Nephron progenitor cell (in vitro differentiated cells): ENCODE measurements at regions not wholly inside any gene's neighbourhood (a gene's known extent, or its start where the extent isn't known, plus 50 kb on each side); places are given as distances from the start of the nearest gene placed in this dataset.

Experiments used
- DNase-seq: peaks from one replicate; pipeline ENCODE4 v3.0.0; 2021
- H3K27ac Mint-ChIP-seq: 2 replicates; pipeline ENCODE4 v1.8.0; 2021; ENCODE audit warnings: mild to moderate bottlenecking, moderate library complexity, mixed read lengths
- H3K27me3 Mint-ChIP-seq: 2 replicates; pipeline ENCODE4 v1.8.0; 2021; ENCODE audit warnings: mild to moderate bottlenecking, low read depth, mixed read lengths; ENCODE audit not compliant: poor library complexity
- H3K36me3 Mint-ChIP-seq: 2 replicates; pipeline ENCODE4 v1.8.0; 2021; ENCODE audit warnings: low read depth, mixed read lengths
- H3K4me1 Mint-ChIP-seq: 2 replicates; pipeline ENCODE4 v1.8.0; 2021; ENCODE audit warnings: mixed read lengths
- H3K4me3 Mint-ChIP-seq: 2 replicates; pipeline ENCODE4 v1.8.0; 2021; ENCODE audit warnings: mild to moderate bottlenecking, moderate library complexity, mixed read lengths
- H3K9me3 Mint-ChIP-seq: 2 replicates; pipeline ENCODE4 v1.8.0; 2021; ENCODE audit warnings: mild to moderate bottlenecking, moderate library complexity, mixed read lengths
- CTCF ChIP-seq: fragments of 200-600 bp; sonication (generic); IDR thresholded peaks from 2 replicates; pipeline ENCODE4 v1.5.0; 2021; ENCODE audit warnings: antibody characterized with exemption

- H3K27me3 Mint-ChIP-seq: peaks cover 4% of the 10 kb centered on the region
Observed at GRCh38 chr20:56308036-56308435, 50.7 kb upstream of the FAM210B start.

More at GRCh38 chr20:56308036-56308435, 50.7 kb upstream of the FAM210B start:
- peaks cover 50% of the 10 kb centered on the region for H3K9me3 Mint-ChIP-seq
- H3K27ac Mint-ChIP-seq: no peak overlapping the region
- H3K36me3 Mint-ChIP-seq: no peaks in the 10 kb centered on the region
- no peaks in the 10 kb centered on the region for H3K4me1 Mint-ChIP-seq
- no peak for TF ChIP-seq CTCF
- H3K4me3 Mint-ChIP-seq: no peak overlapping the region
- DNase-seq: no peak
